HG02763 (cell line): ENCODE measurements at regions not wholly inside any gene's neighbourhood (a gene's known extent, or its start where the extent isn't known, plus 50 kb on each side); places are given as distances from the start of the nearest gene placed in this dataset.
"Not testable (repeated sequence)": the region's sequence is repeated elsewhere in the genome, so short reads cannot be mapped to it uniquely, and the experiment has no call there.

Experiments used
- ATAC-seq: cut with Tn5 transposase; IDR thresholded peaks from one replicate; pipeline ENCODE4 v1.9.1; 2021; ENCODE audit warnings: mild to moderate bottlenecking, moderate library complexity; ENCODE audit not compliant: unreplicated experiment

- not testable (repeated sequence) for ATAC-seq
These were observed 128.6 kb downstream of the ACTR3 start for GRCh38 chr2:114018464-114018863.

- ATAC-seq, result no peak
These were observed 130.8 kb downstream of the ACTR3 start for GRCh38 chr2:114020668-114021067.

- no peak for ATAC-seq
These were observed 132.6 kb downstream of the ACTR3 start for GRCh38 chr2:114022360-114023085.

DNA sequence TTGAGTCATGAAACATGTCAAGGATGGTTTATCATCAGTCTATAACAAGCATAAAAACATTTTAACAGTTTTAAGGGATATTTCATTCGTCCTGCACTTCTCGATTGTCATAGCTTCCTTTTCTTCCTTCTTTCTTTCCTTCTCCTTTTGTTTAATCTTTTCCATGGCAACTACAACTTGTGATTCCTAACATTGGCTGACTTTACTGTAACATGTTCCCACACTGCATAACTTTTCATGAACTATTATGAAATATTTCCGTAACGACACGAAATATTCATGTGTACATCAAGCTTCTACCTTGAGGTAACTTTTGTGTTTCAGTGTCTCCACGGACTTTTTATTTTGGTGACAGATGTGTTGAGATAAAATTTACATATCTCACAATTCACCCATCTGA lies 134.4 kb downstream of the ACTR3 start:
- ATAC-seq, result no peak

DNA sequence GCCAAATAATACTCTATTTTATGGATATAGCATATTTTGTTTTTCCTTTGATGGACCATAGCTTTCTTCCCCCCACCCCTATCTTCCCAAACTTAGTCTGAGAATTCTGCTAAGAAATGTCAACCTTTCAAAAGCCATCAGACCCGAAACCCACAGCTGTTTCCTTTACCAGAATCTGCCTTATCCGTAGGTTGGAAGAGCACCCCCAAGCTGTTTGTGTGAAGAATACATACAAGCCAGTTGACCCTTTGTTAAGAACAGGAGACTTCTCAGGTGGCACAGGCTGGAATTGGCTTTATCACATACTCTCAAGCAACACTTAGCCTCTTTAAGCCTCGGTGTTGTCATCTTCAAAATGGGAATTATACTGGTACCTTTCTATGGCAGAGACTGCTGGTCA lies 135.1 kb downstream of the ACTR3 start:
- no peak for ATAC-seq

- no peak for ATAC-seq
These were observed 137.5 kb downstream of the ACTR3 start for GRCh38 chr2:114027437-114027836.

DNA sequence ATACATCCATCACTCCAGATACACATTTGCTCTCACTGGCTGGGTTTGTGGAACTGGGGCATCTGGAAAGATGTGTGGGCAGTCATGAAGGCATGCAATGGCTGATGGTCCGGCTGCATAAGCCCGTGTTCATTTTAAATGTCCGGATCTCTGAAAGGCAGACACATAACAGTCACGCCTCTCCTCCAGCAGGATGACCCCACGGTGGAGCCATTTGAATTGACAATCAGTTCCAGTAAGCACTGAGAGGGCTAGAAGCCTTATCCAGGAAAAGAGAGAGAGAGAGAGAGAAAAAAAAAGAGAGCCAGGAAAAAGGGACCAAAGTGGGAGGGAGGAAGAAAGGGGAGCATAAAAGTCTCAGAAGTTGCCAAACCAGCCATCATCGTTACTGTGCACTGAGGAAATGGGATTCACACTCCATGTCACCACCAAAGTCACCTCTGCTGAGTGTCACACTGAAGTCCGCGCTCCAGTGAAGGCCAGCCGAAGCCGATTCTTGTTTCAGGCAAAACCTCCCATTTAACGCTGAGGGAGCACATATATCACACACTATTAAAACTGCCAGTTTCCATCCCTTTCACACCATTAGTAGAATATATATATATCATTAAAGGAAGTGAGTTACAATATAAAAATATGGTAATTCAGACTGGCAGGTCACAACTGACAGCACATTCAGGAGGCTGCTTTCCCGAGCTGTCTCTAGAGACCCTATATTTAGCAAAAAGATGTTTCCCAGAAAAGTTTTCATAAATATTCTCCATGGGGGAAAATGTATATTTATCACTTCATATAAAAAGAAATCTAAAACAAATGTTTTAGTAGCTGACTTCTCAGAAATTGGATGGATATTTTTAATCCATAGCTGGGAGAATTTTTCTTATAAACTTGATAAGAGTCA lies 142.0 kb downstream of the ACTR3 start:
- ATAC-seq, result no peak

GRCh38 chr2:114032705-114033104 lies 142.8 kb downstream of the ACTR3 start:
- no peak for ATAC-seq

- no peak for ATAC-seq
These were observed 144.9 kb downstream of the ACTR3 start for GRCh38 chr2:114034742-114035141.

- no peak for ATAC-seq
These were observed 148.8 kb downstream of the ACTR3 start for GRCh38 chr2:114038710-114039109.

- no peak for ATAC-seq
These were observed 149.8 kb downstream of the ACTR3 start for GRCh38 chr2:114039677-114040076.

DNA sequence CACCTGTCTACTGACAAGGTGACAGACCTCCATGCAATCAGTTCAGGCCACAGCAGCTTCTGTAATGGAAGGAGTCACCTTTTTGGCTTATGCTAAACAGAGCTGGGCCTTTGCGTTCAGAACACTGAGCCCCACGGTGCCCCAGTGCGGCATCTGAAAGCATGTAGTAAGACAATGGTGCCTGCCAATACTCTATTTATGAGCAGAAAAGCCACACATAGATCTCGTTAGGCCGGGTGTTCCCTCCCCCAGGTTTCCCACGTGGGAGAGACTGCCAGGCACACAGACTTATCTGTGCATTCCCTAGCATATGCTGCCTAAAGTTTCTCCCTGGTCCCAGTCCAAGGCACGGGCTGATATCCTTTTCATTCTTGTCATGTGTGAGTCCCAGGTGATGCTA lies 150.9 kb downstream of the ACTR3 start:
- no peak for ATAC-seq

DNA sequence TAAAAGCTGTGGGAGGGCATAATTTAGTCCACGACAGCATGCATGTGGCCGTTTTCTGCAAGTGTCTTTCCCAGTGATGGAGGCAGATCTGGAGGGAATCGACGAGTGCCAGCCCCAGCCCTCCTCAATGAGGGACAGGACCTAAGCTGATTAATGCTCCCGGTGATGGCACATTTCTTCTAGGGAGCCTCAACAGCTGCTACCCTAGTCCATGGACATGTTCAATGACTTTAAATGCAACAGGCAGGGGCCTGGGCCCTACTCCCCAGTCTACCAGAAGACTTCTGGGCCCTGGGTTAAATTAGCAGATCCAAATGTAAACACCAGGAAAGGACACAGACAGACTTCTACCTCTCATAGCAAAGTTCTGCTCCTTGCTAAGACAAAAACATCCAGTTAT lies 155.1 kb downstream of the ACTR3 start:
- no peak for ATAC-seq

DNA sequence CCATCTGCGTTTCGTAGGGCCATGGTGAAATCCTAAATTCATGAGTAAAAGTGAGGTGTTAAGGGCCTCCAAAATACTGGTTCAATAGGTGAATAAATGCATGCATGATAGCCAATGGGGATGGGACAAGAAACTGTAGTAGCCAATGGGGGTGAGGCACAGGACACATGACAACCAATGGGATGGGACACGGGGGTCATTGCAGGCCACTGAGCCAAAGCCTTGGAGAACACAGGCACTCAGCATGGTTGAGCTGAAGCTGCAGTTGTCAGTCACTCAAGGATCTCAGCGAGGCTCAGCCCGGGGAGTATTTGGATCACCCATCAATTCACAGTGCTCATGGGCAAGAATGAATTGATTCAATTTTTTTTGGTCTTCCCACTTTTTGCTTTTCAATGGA lies 156.5 kb downstream of the ACTR3 start:
- ATAC-seq, result no peak

DNA sequence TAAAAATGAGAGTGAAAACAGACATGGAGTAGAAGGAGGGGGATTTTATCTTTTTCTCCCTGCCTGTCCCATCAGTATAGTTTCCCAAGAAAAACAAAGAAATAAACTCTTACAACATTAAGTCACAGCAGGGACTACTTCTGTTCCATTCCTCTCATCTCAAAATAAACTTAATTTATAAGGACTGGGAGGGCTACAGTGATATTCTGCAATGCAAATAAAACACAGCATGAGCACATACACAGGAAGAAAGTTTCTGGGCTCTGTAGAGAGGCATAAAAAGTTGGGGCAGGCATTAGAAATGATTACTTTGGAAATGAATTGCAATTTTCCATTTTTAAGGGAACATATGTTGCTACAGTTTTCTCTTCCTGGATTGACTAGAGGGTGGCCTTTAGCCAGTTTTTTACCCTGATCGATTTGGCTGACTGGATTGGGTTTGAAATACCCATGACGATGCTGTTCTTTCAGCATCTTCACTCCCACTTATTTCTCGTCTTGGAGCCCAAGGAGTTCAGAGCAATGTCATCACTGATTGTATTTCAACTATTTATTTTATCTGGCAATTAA lies 157.1 kb downstream of the ACTR3 start:
- no peak for ATAC-seq

GRCh38 chr2:114049280-114049679 lies 159.4 kb downstream of the ACTR3 start:
- ATAC-seq, result no peak

DNA sequence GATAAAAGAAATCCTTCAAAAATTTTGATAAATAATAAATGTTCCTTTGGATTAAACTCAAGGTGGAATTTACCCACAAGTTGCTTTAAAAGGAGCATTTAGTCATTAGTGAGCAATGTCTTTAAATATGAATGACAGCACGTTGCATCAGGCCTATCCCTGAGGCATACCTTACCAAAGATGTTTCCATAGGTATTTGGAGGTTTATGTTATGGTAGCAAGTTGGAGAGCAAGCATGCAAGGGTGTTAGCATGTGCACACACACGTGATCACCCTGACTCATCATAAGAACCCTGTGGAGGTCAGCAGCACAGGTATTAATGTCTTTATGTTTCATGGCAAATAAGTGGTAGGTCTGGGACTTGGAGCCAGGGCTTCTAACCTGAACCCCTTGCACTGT lies 159.9 kb downstream of the ACTR3 start:
- ATAC-seq, result no peak

- ATAC-seq, result peak; percentile 71
These were observed 166.6 kb downstream of the ACTR3 start for GRCh38 chr2:114056294-114057143.

- no peak for ATAC-seq
These were observed 167.7 kb downstream of the ACTR3 start for GRCh38 chr2:114057638-114058037.

GRCh38 chr2:114061566-114062098 lies 171.7 kb downstream of the ACTR3 start:
- no peak for ATAC-seq

GRCh38 chr2:114063346-114063745 lies 173.5 kb downstream of the ACTR3 start:
- ATAC-seq, result no peak
